GM19463 (cell line): ENCODE measurements at regions not wholly inside any gene's neighbourhood (a gene's known extent, or its start where the extent isn't known, plus 50 kb on each side); places are given as distances from the start of the nearest gene placed in this dataset.
"Not testable (repeated sequence)": the region's sequence is repeated elsewhere in the genome, so short reads cannot be mapped to it uniquely, and the experiment has no call there.

ENCODE experiments used
- ATAC-seq: cut with Tn5 transposase; IDR thresholded peaks from one replicate; pipeline ENCODE4 v1.9.1; 2021; ENCODE audit warnings: mild to moderate bottlenecking, moderate library complexity; ENCODE audit not compliant: unreplicated experiment

DNA sequence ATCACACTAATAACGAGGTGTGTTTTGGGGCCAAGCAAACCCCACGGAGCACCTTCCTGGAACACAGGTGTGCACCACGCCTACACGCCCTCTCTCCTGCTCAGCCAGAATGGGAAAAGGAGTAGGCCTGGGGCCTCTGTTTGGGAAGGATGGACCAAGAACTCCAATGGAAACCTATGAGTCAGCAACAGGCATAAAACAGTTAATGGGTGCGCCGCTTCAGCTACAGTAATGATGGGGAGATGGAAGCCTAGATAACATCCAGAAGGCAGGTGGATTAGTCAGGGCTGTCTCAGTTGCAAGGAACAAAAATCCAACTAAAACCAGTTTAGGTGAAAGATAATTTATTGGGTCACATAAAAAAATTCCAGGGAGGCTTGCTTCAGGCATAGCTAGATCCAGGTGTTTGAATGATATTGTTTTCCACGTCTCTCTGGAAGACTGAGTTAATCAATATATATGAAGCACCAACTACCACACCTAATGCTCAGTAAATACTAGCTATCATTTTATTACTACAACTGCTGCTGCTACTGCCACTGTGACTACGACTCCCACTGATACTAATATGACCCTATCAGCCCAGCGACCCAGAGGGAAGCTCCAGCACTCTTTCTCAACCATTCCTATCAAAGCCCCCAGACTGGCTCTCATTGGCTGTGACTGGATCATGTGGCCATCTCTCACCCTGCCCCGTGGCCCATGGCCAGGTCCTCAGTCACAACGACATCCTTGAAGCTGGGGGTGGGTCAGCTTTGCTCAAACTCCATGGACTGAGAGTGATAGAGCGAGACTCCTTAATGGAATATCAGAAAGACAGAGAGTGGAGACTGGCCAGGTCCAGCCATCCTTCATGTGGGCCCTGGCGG lies 155.2 kb upstream of the PTPN1 start:
- ATAC-seq = no peak

DNA sequence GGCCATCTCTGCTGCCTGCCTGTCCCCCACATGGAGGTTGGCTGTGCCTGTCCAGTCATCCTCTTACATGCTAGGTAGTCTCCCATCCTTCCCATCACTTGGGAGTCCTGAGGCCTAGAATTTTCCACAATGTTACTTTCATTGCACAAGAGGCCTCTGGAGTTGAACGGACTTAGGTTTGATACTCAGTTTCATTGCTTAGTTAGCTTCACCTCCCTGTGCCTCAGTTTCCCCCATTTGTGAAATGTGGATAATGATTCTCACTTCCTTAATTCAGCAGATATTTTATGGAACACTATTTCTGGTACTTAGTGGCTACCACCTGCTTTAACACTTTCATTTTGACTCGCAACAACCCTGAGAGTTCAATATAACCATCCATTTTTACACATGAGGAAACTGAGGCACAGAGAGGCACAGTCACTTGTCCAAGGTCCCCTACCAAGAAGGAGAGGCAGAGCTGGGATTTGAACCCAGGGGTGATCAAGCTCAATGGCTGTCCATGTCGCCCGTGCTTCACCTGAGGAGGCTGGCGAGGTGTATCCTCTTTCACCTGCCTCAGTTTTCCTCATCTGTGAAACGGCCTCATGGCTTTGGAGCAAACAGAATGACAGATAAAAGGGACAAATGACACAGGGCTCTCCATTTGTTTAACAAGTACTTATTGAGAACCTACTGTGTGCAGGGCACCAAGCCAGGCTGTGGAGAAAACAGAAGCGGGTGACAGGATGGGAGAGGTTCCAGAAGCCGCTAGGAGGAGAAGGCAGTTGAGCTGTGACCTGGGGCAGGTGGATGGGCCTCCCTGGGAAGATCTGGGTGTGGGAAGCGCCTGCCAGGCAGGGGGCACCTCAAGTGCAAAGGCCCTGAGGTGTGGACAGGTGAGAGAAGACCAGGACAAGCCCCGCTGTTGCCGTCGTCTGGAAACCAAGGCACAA lies 154.3 kb upstream of the PTPN1 start:
- ATAC-seq = no peak

DNA sequence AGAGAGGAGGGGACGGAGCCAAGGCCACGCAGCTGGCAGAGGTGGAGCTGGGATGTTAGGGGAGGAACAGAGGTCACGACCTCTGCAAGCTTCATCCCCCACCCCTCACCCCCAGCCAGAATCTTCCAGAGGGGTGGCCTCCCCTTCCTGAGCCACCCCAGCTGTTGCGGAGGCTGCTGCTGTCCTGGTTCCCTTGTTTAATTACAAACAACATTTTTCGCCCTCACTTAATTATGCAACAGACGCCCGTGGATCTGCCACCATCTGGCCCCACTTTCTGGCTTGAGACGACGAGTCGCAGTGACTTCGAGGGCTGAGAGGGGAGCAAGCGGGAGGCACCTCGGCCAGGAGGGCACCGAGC lies 153.7 kb upstream of the PTPN1 start:
- no peak for ATAC-seq

DNA sequence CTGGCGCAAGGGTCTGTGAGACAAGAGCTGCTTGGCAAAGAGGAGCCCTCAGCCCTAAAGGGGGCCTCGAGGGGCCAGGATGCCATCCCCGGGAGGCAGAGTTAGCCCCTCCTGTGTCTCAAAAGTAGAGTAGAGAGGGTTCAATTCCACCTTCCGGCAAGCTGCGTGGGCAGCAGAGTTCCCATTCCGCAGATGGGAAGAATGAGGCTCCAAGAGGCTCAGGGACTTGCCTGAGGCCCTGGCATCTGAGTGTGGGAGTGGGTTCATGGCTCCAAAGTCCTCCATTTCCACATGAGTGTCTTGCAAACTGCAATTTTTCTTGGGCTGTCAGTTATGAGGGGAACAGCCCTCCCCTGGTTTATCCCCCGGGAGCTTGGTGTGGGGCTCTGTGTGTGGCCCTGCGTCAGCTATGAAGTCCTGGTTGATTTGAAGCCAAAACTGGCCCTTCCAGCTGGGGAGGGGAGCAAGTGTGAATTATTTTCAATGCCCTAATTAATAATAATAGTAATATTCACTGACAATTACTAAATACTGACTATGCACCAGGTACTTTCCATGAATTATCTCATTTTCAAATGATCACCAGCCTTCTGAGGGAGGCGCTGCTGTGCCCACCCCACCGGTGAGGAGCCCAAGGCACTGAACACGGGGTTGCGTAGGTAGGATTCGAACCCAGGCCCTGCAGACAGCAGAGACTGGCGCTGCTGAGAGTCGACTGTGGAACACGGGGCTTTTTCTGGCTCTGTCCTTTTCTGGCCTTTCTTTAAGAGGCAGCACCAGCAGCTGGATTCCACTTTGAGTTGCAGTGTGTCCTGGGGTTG lies 153.0 kb upstream of the PTPN1 start:
- ATAC-seq = no peak

DNA sequence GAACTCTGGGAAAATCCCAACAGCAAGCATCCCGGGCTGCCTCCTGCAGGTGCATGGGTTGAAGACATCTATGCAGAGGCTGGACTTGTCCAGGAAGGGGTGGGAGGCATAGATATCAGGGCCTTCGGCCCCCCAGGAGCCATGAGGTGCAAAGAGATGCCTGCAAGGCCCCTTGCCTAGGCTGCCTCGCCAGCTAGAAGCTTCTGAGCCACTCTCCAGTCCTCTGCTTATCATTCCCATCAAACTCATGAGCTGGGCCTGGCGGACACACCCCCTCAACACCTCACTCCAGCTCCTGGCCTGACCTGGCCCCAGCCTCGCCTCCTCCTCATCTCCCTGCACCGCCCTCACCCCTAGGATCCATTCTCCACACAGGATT lies 152.4 kb upstream of the PTPN1 start:
- ATAC-seq = no peak

DNA sequence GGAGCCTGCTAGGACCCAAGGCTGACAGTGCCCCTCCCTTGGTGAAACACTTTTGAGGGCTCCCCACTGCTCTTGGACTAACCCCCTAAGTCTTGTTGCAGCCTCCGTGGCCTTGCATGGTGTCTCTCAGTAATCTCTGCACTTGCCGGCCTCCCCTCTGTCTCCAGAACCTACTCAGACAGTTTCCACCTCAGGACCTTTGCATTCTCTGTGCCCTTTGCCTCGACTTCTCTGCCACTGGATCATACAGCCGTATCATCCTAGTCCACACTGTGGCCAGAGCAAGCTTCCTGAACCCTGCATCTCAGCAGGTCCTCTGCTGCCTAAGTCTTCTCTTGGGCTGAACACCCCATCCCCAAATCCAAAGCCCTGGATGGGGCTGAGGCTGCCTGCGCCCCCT lies 152.0 kb upstream of the PTPN1 start:
- no peak for ATAC-seq

DNA sequence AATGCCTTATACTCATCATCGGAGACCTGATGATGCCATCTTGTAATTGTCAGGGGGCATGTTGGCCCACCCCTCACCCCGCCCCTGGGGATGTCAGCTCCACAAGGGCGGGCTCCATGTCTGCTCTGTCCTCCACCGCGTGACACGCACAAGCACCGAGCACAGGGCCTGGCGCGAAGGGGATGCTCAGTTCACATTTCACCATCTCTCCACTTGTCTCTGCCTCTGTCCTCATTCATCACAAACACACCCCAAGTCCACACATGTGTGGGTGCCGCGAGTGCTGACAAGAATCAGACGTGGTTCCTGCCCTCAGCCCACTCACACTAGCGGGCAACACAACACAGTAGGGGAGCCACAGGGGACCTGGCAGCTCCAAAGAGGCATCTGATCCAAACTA lies 151.2 kb upstream of the PTPN1 start:
- ATAC-seq = no peak

DNA sequence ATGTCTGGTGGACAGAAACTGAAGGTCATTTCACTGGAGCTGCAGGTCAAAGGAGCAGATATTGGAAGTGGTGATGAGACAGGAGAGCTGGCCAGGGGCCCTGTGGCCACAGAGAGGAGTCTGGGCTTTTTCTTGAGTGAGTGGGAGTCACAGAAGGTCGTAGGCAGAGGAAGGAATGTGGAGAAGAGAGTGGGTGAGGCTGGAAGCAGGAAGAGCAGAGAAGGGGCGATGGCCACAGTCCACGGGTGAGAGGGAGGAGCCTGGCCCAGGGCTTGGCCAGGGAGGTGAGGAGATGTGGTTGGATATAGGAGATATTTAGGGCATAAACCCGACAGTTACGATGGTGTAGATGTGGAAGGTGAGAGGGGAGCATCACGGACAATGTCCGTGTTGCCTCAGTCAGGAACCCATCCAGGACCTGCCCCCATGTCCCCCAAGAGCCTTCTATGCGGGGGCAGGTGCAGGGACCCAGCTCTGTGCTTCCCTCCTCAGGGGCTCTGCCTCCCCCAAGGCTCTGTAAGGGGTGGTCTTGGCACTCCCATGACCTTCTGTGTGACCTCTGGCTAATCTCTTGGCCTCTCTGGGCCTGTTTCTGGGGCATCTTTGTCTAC lies 150.5 kb upstream of the PTPN1 start:
- ATAC-seq = no peak

DNA sequence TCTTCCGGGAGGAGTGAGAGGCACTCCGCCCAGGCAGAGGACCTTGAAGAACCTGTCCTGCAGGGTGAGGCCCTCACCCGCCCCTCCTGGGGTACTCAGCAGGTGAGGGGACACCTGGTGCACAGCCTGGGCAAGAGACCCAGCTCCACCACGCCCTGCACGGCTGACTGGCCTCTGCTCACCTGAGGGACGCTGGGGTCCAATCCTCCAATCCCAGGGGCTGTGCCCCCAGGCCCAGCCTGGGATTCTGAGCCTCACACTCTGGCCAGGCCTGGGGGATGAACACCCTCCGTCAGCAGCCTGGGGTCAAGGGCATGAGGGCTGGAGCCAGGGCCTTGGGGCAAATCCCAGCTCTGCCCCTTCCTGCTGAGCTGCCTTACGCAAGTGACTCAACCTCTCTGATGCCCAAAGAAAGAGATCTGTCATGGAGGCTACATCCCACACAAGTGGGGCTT lies 149.9 kb upstream of the PTPN1 start:
- ATAC-seq = no peak

DNA sequence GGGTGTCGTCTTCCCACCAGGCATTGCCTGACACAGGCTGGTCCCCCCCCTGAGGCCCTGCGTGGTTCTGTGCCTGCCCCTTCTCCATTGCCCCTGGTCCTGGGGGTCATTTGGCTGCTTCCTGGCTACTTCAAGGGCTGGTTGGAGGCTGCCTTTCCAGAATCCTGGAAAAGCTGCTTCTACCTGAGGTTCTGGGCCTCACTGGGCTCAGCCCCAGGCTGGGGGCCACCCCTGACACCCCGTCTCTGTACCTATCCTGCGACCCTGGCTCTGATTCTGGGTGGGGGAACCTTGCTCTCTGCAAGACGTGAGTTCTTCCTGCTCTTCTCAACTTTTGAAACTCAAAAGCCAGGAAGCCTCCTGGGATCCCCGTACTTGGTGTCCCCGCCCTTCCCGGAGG lies 149.3 kb upstream of the PTPN1 start:
- no peak for ATAC-seq

DNA sequence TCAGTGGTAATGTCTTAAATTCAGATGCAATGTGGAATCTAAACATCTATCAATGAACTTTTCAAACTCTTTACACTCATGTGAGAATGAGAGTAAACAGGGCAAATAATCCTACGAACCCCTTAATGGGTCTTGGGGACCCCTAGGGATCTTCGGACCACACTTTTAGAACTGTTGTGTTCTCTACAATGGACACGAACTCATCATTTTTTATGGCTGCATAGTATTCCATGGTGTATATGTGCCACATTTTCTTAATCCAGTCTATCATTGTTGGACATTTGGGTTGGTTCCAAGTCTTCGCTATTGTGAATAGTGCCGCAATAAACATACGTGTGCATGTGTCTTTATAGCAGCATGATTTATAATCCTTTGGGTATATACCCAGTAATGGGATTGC lies 148.0 kb upstream of the PTPN1 start:
- ATAC-seq = not testable (repeated sequence)

DNA sequence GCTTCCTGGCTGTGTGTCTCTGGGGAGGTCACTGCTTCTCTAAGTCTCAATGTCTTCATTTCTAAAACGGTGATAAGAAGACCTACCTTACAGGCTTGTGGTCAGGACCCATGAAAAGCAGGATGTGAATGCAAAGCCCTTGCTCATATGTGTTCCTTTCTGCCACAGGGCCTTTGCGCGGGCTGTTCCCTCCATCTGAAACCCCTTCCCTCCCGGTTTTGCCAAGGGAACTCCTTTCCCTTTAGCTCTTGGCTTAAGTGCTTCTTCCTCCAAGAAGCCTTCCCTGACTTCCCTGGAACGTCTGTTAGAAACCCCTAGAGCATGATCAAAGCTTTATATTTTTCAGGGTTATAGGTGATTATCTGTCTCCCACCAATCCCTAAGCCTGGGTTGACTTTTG lies 147.2 kb upstream of the PTPN1 start:
- no peak for ATAC-seq

DNA sequence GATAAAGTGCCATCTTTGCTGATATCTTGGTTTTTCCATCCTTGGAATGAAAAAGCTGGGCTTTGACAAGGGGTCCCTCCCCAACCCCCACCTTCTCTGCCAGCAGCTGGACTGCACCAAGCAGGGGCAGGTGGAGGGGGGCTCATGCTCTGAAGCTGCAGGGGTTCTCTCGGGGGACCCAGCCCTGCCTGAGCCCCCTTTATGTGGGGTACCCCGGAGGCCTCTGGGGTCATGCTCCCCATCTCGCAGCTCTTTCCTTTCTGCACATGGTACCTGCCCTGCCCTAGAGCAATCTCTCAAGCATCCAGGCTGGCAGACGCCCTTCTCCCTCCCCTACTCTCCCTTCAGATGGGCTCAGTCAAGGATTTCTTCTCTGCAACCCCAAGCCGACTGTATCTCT lies 146.7 kb upstream of the PTPN1 start:
- ATAC-seq = no peak

DNA sequence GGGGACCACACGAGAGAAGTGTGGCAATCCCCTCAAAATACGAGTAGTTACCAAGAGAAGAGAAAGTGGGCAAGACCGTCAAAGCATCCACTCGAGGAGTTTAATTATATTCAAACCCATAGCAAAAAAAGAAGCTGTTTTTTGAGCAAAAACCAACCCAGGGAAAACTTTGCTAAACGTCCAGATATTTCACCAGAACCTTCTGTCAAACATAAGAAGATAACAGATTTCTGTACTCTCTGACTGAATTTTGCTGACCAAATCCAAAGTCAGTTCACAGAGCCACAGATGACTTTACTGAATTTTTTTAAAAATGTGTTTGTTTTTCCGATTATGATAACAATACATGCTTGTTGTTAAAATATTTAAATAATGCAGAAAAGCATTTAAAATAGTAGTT lies 145.6 kb upstream of the PTPN1 start:
- no peak for ATAC-seq

DNA sequence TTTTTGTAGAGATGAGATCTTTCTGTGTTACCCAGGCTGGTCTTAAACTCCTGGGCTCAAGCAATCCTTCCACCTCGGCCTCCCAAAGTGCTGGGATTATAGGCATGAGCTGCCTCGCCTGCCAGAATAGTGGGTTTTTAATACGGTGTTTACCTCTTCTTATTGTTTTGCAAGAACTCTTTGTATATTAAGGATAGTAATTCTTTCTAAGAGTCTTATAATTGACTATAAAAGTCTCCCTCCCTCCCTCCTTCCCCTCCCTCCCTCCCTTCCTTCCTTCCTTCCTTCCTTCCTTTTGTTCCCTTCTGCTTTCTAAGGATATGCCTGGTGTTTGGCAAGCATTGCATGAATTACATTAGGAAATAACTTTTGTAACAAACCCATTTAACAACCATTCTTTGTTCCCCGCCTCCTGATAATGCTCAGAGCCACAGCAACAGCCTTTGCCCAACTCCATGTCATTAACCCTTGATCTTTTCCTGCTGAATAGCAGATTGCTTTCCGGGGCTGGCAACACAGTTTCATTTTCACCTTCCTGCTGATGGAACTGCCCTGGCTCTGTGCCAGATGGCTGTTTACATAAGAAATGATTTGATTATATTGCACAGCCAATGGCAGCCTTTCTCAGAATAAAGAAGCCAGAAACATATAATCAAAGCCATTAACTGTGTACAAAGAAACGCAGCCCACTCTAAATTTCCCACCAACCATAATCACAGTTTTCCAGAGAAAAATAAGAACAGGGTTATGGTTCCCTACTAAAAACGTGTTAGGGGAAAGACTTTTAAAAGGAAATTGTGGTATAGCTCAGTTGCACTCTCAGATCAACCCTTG lies 143.7 kb upstream of the PTPN1 start:
- ATAC-seq = no peak

DNA sequence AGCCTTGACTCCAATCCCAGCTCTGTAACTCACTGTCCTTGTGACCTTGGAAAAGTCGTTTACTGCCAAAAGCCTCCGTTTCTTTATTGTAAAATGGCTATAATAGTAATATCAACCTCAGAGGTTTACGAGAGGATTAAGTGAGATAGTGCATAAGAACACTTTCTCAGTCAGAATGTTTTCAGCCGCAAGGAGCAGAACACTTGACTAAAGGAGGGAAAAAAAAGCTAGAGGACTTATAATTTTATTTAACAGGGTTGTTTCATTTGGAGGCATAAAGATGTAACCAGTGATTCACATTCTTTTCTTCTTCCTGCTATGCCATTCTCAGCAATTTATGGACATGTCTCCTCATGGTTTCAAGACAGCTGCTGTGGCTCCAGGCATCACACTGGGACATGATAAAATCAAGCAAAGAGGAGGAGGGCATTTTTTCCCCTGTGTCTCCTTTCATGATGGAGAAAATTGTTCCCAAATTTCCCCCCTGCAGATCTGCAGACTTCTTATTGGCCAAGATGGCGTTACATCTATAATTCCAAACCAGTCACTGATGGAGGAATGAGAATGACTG lies 143.0 kb upstream of the PTPN1 start:
- ATAC-seq = no peak

DNA sequence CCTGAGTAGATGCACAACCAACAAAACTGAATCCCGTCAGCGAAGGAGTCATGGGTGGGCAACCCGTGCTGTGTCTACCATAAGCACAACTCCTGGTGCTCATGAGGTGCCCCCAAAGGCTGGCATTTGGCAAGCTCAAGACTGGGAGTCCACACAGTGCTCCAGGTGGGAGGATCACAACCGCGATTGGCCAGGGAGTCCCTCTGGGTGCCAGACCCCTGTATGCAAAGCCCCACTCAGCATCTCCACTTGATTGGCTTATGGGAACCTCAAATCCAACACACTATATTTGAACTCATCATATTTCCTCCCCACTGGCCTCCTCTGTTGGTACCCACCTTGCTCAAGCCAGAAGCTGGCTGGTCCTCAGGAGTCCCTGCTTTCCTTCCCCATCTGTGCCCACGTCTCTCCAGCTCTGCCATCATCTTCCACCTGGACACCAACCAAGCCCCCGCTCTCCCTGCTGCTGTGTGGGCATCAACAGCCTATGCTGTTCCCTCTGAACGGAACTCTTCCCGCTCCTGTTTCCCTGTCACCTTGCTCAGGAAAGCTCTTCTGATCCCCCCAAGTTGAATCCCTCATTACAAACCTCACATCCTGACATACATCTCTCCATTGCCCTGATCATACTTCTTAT lies 142.3 kb upstream of the PTPN1 start:
- no peak for ATAC-seq

DNA sequence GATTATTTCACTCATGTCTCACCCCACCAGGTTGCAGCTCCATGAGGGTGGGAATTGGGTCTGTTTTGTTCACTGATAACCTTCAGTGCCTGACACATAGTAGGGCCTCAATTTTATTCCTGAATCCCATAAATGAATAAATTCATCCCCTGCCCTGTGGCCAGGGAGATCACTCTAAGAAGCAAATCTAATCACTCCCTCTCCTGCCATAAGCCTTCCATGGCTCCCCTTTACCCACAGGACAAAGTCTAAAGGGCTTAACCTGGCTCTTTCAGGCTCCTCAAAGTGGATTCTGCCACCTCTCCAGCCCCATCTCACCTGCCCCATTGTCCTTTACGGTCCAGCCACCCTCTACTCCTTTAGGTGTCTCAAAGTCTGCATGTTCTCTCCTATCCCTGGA lies 141.8 kb upstream of the PTPN1 start:
- no peak for ATAC-seq

DNA sequence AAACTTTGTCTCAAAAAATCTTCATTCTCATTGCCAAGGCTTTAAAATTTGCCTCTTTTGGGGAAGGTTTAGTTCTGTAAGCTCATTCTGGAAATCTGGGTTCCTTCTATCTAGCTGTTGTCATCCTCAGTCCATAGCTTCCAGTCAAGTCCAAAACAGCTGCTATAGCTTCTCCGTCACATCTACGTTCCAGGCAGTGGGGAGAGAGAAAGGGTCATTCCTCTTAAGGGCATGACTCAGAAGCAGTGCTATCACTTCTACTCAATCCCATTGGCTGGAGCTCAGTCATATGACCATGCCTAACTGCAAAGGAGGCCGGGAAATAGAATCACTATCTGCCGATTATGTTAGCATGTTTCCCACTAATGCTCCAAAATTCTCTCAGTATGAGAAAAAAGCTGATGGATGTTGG lies 141.4 kb upstream of the PTPN1 start:
- no peak for ATAC-seq
